SHP77 treated with DMSO at 0.1 percent for 48 hours (cell line): ENCODE measurements at regions not wholly inside any gene's neighbourhood (a gene's known extent, or its start where the extent isn't known, plus 50 kb on each side); places are given as distances from the start of the nearest gene placed in this dataset.

Experiments
- DNase-seq: peaks from one replicate; lab custom pipeline; 2025; lab: John Stamatoyannopoulos, UW

DNA sequence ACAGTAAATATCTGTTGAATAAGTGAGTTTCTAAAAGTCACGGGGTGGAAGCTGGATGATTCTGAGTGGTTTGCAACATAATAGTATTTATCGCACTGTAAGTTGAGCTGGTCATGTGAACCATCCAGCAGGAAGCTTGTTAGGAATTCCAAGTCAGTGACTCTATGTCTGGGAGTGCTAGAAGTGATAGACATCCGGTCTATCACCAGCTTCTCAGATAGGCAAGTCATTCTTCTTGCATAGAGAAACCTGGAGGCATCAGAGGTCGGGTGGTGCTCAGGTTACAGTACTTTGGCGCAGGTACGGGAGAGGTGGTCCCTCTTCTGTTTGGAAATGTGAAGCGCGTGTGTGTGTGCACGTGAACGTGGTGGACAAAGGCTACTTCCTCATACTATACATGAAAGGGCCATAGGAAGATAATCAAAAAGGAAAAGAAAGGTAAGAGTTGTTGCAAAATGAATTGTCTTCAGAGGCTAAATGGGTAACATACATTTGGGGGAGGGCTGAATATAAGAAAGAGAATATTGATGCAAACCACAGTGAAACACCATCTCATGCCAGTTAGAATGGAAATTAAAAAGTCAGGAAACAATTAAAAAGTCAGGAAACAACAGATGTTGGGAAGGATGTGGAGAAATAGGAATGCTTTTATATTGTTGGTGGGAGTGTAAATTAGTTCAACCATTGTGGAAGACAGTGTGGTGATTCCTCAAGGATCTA, 299.3 kb upstream of the ZFP64 start:
- no peak for DNase-seq

DNA sequence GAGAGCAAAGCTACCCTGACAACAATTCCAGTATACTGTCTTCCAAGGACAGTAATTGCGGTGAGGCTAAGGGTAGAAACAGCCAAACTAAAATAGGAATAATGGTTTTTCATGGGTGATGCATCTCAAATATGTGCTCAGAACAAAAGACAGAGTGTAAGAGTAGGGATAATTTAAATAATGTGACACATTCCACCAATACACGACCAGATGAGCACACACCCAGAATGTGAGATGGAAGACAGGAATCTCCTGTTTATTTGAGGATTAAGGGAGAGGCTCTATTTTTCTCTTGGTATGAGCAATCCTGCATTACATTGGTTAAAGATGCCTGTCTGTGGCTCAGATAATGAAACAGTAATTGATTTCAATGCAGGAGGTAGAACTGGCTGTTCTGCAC, 292.9 kb upstream of the ZFP64 start:
- DNase-seq, result no peak

GRCh38 chr20:52483382-52483781, 291.8 kb upstream of the ZFP64 start:
- no peak for DNase-seq

DNA sequence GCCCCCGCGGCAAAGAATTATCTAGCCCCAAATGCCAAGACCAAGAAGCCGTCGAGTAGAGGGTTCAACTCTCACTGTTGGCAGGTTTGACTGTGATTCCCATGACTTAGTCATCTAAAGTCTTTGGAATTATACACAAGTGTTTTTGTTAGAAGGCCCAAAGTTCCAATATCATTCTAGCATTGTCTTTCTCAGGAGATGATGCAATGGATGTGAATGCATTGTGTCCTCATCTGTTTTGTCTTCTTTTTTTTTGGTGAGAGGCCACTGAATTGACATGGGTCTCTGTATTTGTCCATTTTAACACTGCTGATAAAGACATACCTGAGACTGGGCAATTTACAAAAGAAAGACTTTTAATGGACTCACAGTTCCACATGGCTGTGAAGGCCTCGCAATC, 290.5 kb upstream of the ZFP64 start:
- DNase-seq, result no peak

GRCh38 chr20:52481443-52481842, 289.9 kb upstream of the ZFP64 start:
- no peak for DNase-seq

GRCh38 chr20:52476074-52476750, 284.6 kb upstream of the ZFP64 start:
- DNase-seq, result no peak

DNA sequence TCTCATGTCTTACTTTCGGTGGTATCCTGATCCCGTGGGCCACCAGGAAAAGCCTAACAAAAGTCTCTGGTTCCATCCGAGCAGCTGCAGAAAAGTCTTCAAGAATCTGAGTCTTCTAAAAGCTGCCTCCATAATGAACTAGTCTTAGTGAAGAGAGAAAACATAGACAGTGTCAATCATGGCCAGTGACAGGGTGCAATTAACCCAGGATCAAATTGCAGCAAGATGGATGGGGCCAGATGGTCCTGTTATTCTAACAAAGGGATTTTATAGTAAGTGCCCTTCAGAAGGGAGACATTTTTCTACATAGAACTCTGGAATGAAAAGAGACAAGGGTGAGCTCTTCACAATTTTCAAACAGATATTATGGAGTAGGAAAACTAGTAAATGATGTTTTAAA, 281.6 kb upstream of the ZFP64 start:
- DNase-seq, result no peak

- DNase-seq, result no peak
Observed at GRCh38 chr20:52470561-52470960, 279.0 kb upstream of the ZFP64 start.

GRCh38 chr20:52469128-52469527, 277.5 kb upstream of the ZFP64 start:
- DNase-seq, result no peak

GRCh38 chr20:52465991-52466390, 274.4 kb upstream of the ZFP64 start:
- no peak for DNase-seq

- DNase-seq, result no peak
Observed at GRCh38 chr20:52461582-52461981, 270.0 kb upstream of the ZFP64 start.

- no peak for DNase-seq
Observed at GRCh38 chr20:52459150-52459549, 267.6 kb upstream of the ZFP64 start.

GRCh38 chr20:52457826-52458225, 266.2 kb upstream of the ZFP64 start:
- DNase-seq, result no peak

- no peak for DNase-seq
Observed at GRCh38 chr20:52454660-52455059, 263.1 kb upstream of the ZFP64 start.

GRCh38 chr20:52448513-52449232, 257.1 kb upstream of the ZFP64 start:
- DNase-seq, result no peak

DNA sequence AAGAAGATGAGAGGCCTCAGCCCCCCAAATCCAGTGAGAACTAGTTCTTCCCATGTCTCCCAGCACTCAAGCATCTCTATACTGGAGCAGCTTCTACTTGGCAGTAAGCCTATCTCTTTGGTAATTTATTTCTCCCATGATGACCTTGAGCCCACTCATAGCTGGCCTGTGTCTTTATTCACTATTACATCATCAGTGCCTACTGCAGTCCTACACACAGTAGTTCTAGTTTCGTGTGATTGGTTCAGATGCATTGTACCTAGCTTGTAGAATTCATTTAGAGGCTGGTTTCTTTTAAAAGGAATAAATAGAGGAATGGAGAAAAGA, 255.6 kb upstream of the ZFP64 start:
- DNase-seq, result no peak

DNA sequence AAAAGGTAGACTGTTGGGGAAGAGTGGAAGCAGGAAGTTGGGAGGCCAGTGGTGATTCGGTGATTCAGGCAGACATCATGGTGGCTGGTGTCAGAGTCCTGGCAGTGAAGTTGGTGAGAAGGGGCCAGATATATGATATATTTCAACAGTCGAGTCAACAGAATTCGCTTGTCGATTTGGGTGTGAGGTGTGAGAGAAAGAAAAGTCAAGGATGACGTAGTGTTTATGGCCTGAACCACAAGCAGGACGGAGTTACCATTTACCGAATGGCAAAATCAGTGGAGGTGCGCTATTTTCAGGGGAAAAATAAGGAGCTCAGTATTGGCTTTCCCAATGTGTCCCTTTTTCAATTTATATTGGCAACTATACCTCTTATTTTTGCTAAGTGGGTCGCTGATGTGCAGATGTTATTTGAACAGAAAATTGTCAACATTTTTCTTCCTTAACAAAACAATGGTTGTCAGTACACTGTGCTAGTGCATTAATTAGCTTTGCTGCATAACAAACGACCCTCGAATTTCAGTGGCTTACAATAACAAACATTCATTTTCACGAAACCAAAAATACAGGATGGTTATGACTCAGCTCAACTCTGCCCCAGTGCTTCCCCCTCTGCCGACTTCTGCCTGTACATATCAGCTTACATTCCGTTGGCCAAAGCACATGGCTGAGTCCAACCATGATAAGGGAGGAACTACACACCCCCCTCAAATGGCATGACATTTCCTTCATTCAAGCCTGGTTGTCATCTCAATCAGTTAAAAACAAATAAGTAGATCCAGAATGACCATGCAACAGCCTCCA, 255.0 kb upstream of the ZFP64 start:
- DNase-seq, result no peak

DNA sequence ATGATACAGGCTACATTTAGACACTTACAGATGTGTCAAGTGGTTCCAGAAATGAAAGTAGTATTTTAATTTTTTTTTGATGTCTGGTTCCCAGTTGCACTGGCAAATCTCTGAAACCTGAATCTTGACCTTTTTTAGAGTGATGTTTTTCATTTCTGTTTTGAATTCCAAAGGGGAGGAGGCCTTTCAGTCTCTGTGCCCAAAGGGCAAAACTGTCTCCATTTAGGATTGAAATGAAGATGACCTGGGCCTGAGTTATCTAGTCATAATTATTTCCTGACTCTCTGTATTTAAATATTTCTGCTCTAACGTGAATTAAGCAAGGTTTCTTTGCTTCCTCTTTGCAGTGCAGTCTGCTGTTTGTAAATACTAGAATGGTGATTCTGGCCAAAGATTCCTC, 252.9 kb upstream of the ZFP64 start:
- no peak for DNase-seq

DNA sequence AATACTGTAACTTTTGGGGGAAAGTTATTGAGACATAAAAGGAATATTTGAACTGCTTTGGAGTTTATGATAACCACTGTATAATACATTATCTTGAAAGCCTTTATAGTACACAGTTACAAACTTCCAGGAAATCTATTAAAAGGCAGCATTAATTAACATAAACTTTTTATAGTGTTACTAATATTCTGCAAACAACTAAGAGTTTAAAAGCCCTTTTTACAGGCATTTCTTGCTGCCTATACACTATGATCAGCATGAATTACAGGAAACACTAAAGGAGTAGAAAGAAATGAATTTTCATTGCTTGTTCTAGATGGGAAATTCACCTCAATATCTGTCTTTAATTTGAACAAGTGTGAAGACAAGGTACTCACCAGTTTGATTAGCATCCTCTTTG, 252.3 kb upstream of the ZFP64 start:
- no peak for DNase-seq

- DNase-seq, result no peak
Observed at GRCh38 chr20:52441710-52442109, 250.1 kb upstream of the ZFP64 start.

DNA sequence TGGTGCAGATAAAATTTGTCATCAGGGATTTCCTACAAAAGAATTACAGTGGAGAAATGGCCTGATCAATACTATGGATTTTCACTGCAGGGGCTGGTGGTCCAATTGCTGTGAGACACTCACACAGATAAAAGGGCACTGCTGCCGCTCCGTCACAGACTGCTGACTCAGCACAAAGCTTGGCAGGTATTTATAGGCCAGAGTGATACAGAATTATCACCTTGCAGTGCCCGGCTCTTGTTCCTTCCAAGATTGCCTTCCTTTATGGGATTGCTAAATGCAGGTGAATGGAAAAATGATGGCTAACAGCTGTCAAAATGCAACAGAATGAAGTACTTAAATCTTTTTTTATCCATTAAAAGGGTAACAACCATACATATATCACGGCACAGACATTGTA, 247.8 kb upstream of the ZFP64 start:
- DNase-seq, result no peak

DNA sequence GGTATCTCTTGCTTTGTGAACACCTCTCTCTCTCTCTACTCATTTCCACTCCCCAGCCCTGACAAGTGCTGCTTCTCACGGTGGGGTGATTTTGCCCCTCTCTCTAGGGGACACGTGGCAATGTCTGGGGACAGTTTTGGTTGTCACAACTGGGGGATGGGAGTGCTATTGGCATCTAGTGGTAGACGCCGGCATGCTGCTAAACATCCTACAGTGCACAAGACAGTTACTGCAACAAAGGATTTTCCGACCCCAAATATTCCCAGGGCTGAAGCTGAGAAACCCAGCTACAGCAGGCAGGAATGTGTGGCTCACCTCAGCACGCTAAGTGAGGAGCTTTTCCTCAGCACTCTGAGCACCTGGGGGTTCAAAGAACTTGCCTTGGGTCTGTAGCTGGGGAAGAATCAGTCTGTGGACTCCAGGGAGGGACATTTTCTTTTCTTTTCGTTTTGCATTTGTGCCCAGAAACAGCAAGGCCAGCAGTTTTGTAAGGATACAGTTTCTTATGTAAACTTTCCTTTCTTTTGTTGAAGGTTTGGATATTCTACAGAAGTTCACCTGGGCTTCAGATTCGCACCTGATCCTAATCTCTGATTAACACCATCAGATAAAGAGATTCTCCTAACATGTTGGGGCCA, 246.9 kb upstream of the ZFP64 start:
- no peak for DNase-seq
